GM12878 (cell line): ENCODE measurements at regions not wholly inside any gene's neighbourhood (a gene's known extent, or its start where the extent isn't known, plus 50 kb on each side); places are given as distances from the start of the nearest gene placed in this dataset.

ENCODE experiments used
- ATAC-seq: fragments of 200-7000 bp; cut with Tn5 transposase; 3 replicates; pipeline ENCODE4 v1.9.1; 2020; ENCODE audit warnings: mild to moderate bottlenecking, moderate library complexity
- BruUV-seq: library from RNA; stranded (reverse); fragments of 400-500 nt; replicated peaks from 2 replicates; lab custom pipeline; 2021; lab: Mats Ljungman, UMichigan
- CTCF ChIA-PET: fragments of 300-600 bp; sonication (Branson Sonifier 250); formaldehyde crosslinking; extraction: SDS; loops from one replicate; lab custom pipeline; 2021; ENCODE audit warnings: inconsistent platforms; lab: Yijun Ruan, JAX
- POLR2A ChIA-PET: fragments of 350-600 bp; formaldehyde crosslinking; extraction: SDS; loops from one replicate; lab custom pipeline; 2021; ENCODE audit warnings: inconsistent platforms; lab: Charles Lee
- RAD21 ChIA-PET: fragments of 300-600 bp; sonication (Branson Sonifier 250); formaldehyde crosslinking; loops from one replicate; lab custom pipeline; 2023; ENCODE audit warnings: antibody characterized with exemption; ENCODE audit not compliant: unreplicated experiment; lab: Charles Lee
- SMC1A ChIA-PET: fragments of 300-600 bp; sonication (Branson Sonifier 250); formaldehyde crosslinking; loops from one replicate; lab custom pipeline; 2023; ENCODE audit not compliant: unreplicated experiment, uncharacterized antibody; lab: Charles Lee
- DNase-seq: peaks from one replicate; pipeline ENCODE4 v3.0.0-alpha.2; 2011; ENCODE audit warnings: low read depth, low spot score
- FAIRE-seq: peaks from 3 replicates; lab custom pipeline; 2011; peaks lifted over from hg19 to GRCh38; lab: Jason Lieb, UNC
- H2AFZ ChIP-seq: 2 replicates; pipeline ENCODE4 v1.6.0; 2011; ENCODE audit warnings: low read depth, low read length, control low read depth; ENCODE audit not compliant: control insufficient read depth
- H3K27ac ChIP-seq: 2 replicates; pipeline ENCODE4 v1.5.1; 2011; ENCODE audit warnings: control low read depth; ENCODE audit not compliant: control insufficient read depth, insufficient read depth
- H3K27me3 ChIP-seq, 2 experiments: replicated peaks in 1 of 2; 2 replicates each; pipeline versions ENCODE4 v1.6.0 to v1.6.1; 2011; ENCODE audit warnings: low read length in 1 of 2; ENCODE audit not compliant: control insufficient read depth in 2 of 2, insufficient read depth in 2 of 2
- H3K36me3 ChIP-seq, 2 experiments: 2 replicates each; pipeline ENCODE4 v1.5.1; 2011; ENCODE audit warnings: low read length in 1 of 2; ENCODE audit not compliant: control insufficient read depth in 2 of 2, insufficient read depth in 2 of 2
- H3K4me1 ChIP-seq: 2 replicates; pipeline ENCODE4 v1.6.1; 2011; ENCODE audit warnings: mild to moderate bottlenecking, low read length, moderate library complexity, mixed read lengths; ENCODE audit not compliant: control insufficient read depth, insufficient read depth
- H3K4me2 ChIP-seq: 2 replicates; pipeline ENCODE4 v1.6.0; 2011; ENCODE audit warnings: control low read depth; ENCODE audit not compliant: control insufficient read depth, insufficient read depth
- H3K4me3 ChIP-seq: fragments of 200-600 bp; sonication (generic); 2 replicates; pipeline ENCODE4 v1.5.1; 2016
- H3K79me2 ChIP-seq: 2 replicates; pipeline ENCODE4 v1.6.0; 2011; ENCODE audit warnings: low read length; ENCODE audit not compliant: control insufficient read depth, insufficient read depth
- H3K9ac ChIP-seq: 2 replicates; pipeline ENCODE4 v1.8.0; 2011; ENCODE audit warnings: low read length, control low read depth, mixed read lengths; ENCODE audit not compliant: control insufficient read depth, insufficient read depth
- H3K9me3 ChIP-seq: replicated peaks from 3 replicates; pipeline ENCODE4 v1.5.1; 2011; ENCODE audit warnings: mild to moderate bottlenecking, low read length; ENCODE audit not compliant: control insufficient read depth, insufficient read depth
- H4K20me1 ChIP-seq: 2 replicates; pipeline ENCODE4 v1.6.0; 2011; ENCODE audit not compliant: control insufficient read depth, insufficient read depth
- BCL11A ChIP-seq: IDR thresholded peaks from 2 replicates; pipeline ENCODE4 v1.6.1; 2011; ENCODE audit warnings: low read depth, low read length
- BCL3 ChIP-seq: IDR thresholded peaks from 2 replicates; pipeline ENCODE4 v1.6.1; 2011; ENCODE audit warnings: borderline replicate concordance, low read depth, mild to moderate bottlenecking, moderate library complexity, low read length; ENCODE audit not compliant: insufficient read depth, poor library complexity, severe bottlenecking
- IKZF2 ChIP-seq, 2 experiments: fragments of 450-650 bp; IDR thresholded peaks; 2 replicates each; pipeline ENCODE4 v1.6.1; 2017; ENCODE audit warnings: mild to moderate bottlenecking in 2 of 2, moderate library complexity in 2 of 2
- MAX ChIP-seq: IDR thresholded peaks from 2 replicates; pipeline ENCODE4 v1.6.1; 2012; ENCODE audit warnings: low read depth, low read length, improper control_type of control experiment
- NFIC ChIP-seq: IDR thresholded peaks from 2 replicates; pipeline ENCODE4 v1.6.1; 2012; ENCODE audit warnings: low read depth, mild to moderate bottlenecking, inconsistent platforms, low read length, moderate library complexity
- NKRF ChIP-seq: fragments of 450-650 bp; conservative IDR thresholded peaks from 2 replicates; pipeline ENCODE4 v1.6.1; 2017; ENCODE audit warnings: mild to moderate bottlenecking, moderate library complexity
- RFX5 ChIP-seq: IDR thresholded peaks from 2 replicates; pipeline ENCODE4 v1.6.1; 2011; ENCODE audit warnings: low read depth, low read length, improper control_type of control experiment
- RUNX3 ChIP-seq: IDR thresholded peaks from 2 replicates; pipeline ENCODE4 v1.6.1; 2012; ENCODE audit warnings: low read length, inconsistent platforms
- SKIL ChIP-seq: fragments of 450-650 bp; IDR thresholded peaks from 2 replicates; pipeline ENCODE4 v1.6.1; 2017; ENCODE audit warnings: mild to moderate bottlenecking, low read depth, inconsistent platforms; ENCODE audit not compliant: poor library complexity, severe bottlenecking
- SPI1 ChIP-seq: IDR thresholded peaks from 2 replicates; pipeline ENCODE4 v1.6.1; 2011; ENCODE audit warnings: low read depth, mild to moderate bottlenecking, low read length, moderate library complexity, borderline replicate concordance; ENCODE audit not compliant: insufficient read depth
- SUPT20H ChIP-seq: IDR thresholded peaks from 2 replicates; pipeline ENCODE4 v1.6.1; 2011; ENCODE audit warnings: low read depth, mild to moderate bottlenecking, low read length, moderate library complexity, borderline replicate concordance; ENCODE audit not compliant: control insufficient read depth
- ZBED1 ChIP-seq: IDR thresholded peaks from 2 replicates; pipeline ENCODE4 v1.6.1; 2016; ENCODE audit warnings: borderline replicate concordance
- ZBTB11 ChIP-seq: fragments of 450-650 bp; formaldehyde crosslinking; IDR thresholded peaks from 2 replicates; pipeline ENCODE4 v1.5.0; 2022; ENCODE audit warnings: mild to moderate bottlenecking, missing genetic modification characterization
- WGBS: methylation state at CpG from one replicate; pipeline ENCODE4 v1.1.6; 2016; ENCODE audit warnings: low lambda C conversion rate; ENCODE audit not compliant: insufficient replicate concordance, insufficient coverage; ENCODE audit errors: missing lambda C conversion rate; 5-methylcytosine and 5-hydroxymethylcytosine counted together
- in situ Hi-C: fragments of 300-500 bp; cut with MboI; formaldehyde crosslinking; loops from 9 replicates; pipeline ENCODE4 v1.14.3; 2018; ENCODE audit warnings: mixed read lengths
- intact Hi-C: fragments of 100-400 bp; cut with micrococcal nuclease; formaldehyde crosslinking; loops from one replicate; pipeline ENCODE4 v1.14.2; 2022; ENCODE audit not compliant: unreplicated experiment

- Histone ChIP-seq H3K4me2 (no peak overlapping the region), H2AFZ (no peak overlapping the region), H3K4me3 (no peak overlapping the region), H3K9ac (no peak overlapping the region), H3K4me1 (no peaks in the 10 kb centered on the region), H3K36me3 (no peaks in the 10 kb centered on the region), H3K27me3 (no peaks in the 10 kb centered on the region), H3K79me2 (no peaks in the 10 kb centered on the region), H3K9me3 (peaks cover 2% of the 10 kb centered on the region; the same call in 1 of the 3 replicates), H4K20me1 (no peaks in the 10 kb centered on the region), H3K27ac (no peak overlapping the region)
- intact Hi-C loops = no loop called here
- WGBS = 95% methylated on average over 1 of the region's 1 CpG
- POLR2A ChIA-PET = interaction anchor here (1.8 kb wide), 1 partner anchor 11 kb away, joined by 8 read pairs; no protein-coding TSS in a partner anchor
- RAD21 ChIA-PET = interaction anchor here (1.5 kb wide), 1 partner anchor 16 kb away, joined by 4 read pairs; no protein-coding TSS in a partner anchor
- no peak for FAIRE-seq
- SMC1A ChIA-PET = interaction anchor here (0.5 to 3.3 kb wide), 10 partner anchors 9 to 478 kb away, joined by 3 to 20 read pairs (median 4); no protein-coding TSS in a partner anchor
- DNase-seq = no peak
- ATAC-seq = peak; percentile 44
- in situ Hi-C loops = no loop called here
- BruUV-seq = no TSS peak
- CTCF ChIA-PET = interaction anchor here (0.7 to 2.6 kb wide), 5 partner anchors 8 to 78 kb away, joined by 3 to 11 read pairs (median 4); a partner anchor contains a TSS
- TF ChIP-seq ZBED1 = no peak
- no peak for TF ChIP-seq BCL3
- TF ChIP-seq IKZF2 (IDR thresholded peaks at IDR 0.05) = no peak
- TF ChIP-seq RFX5 = no peak
- no peak for TF ChIP-seq ZBTB11
- no peak for TF ChIP-seq NFIC
- no peak for TF ChIP-seq SPI1
- no peak for TF ChIP-seq RUNX3
- no peak for TF ChIP-seq MAX
- no peak for TF ChIP-seq SUPT20H
- TF ChIP-seq NKRF = no peak
- no peak for TF ChIP-seq SKIL
- TF ChIP-seq BCL11A = no peak
Observed at GRCh38 chr2:190138032-190138431, 75.5 kb upstream of the MSTN start.
